PC-9 (cell line): ENCODE measurements at regions not wholly inside any gene's neighbourhood (a gene's known extent, or its start where the extent isn't known, plus 50 kb on each side); places are given as distances from the start of the nearest gene placed in this dataset.

Source experiments
- BruUV-seq: library from RNA; stranded (reverse); fragments of 400-500 nt; replicated peaks from 2 replicates; lab custom pipeline; 2021; lab: Mats Ljungman, UMichigan
- CTCF ChIA-PET: fragments of 300-600 bp; sonication (Branson Sonifier 250); formaldehyde crosslinking; loops from one replicate; lab custom pipeline; 2022; ENCODE audit warnings: antibody characterized with exemption; lab: Charles Lee
- POLR2A ChIA-PET: fragments of 300-600 bp; sonication (Branson Sonifier 250); formaldehyde crosslinking; loops from one replicate; lab custom pipeline; 2022; ENCODE audit warnings: antibody characterized with exemption; ENCODE audit not compliant: unreplicated experiment; lab: Charles Lee
- DNase-seq, 2 experiments: peaks; one replicate each; pipeline versions ENCODE4 v3.0.0 to v3.0.0-alpha.2; 2015 to 2022; ENCODE audit warnings: mixed read lengths in 1 of 2
- H2AFZ ChIP-seq: fragments of 200-600 bp; sonication (generic); 2 replicates; pipeline ENCODE4 v1.8.1; 2017; ENCODE audit warnings: antibody characterized with exemption
- H3F3A ChIP-seq: fragments of 200-600 bp; sonication (generic); 2 replicates; pipeline ENCODE4 v1.8.1; 2017; ENCODE audit warnings: antibody characterized with exemption, mild to moderate bottlenecking, low read depth; ENCODE audit not compliant: insufficient read depth
- H3K27ac ChIP-seq: fragments of 200-600 bp; sonication (generic); 2 replicates; pipeline ENCODE4 v1.6.1; 2016; ENCODE audit warnings: mixed run types
- H3K27me3 ChIP-seq: fragments of 200-600 bp; sonication (generic); 2 replicates; pipeline ENCODE4 v1.6.1; 2016; ENCODE audit warnings: low read depth, mixed run types; ENCODE audit not compliant: insufficient read depth
- H3K36me3 ChIP-seq: fragments of 200-600 bp; sonication (generic); 2 replicates; pipeline ENCODE4 v1.6.1; 2016; ENCODE audit warnings: low read depth, mixed run types
- H3K4me1 ChIP-seq: fragments of 200-600 bp; sonication (generic); replicated peaks from 2 replicates; pipeline ENCODE4 v1.6.1; 2016; ENCODE audit warnings: mixed run types; ENCODE audit not compliant: insufficient read depth
- H3K4me2 ChIP-seq: fragments of 200-600 bp; sonication (generic); 2 replicates; pipeline ENCODE4 v1.6.1; 2017; ENCODE audit warnings: mixed run types
- H3K4me3 ChIP-seq: fragments of 200-600 bp; sonication (generic); 2 replicates; pipeline ENCODE4 v1.6.1; 2016; ENCODE audit warnings: mixed run types
- H3K79me2 ChIP-seq: fragments of 200-600 bp; sonication (generic); 2 replicates; pipeline ENCODE4 v1.6.1; 2017; ENCODE audit warnings: low read depth, mixed run types
- H3K9me2 ChIP-seq: fragments of 200-600 bp; sonication (generic); 2 replicates; pipeline ENCODE4 v1.8.1; 2017; ENCODE audit warnings: mild to moderate bottlenecking; ENCODE audit not compliant: insufficient read depth
- H3K9me3 ChIP-seq: fragments of 200-600 bp; sonication (generic); 2 replicates; pipeline ENCODE4 v1.8.1; 2016; ENCODE audit warnings: low read depth; ENCODE audit not compliant: insufficient read depth
- H4K20me1 ChIP-seq: fragments of 200-600 bp; sonication (generic); 2 replicates; pipeline ENCODE4 v1.8.1; 2017; ENCODE audit not compliant: insufficient read depth
- EZH2 ChIP-seq: fragments of 200-600 bp; sonication (generic); IDR thresholded peaks from 2 replicates; pipeline ENCODE4 v1.8.0; 2017; ENCODE audit warnings: antibody characterized with exemption, low read depth
- intact Hi-C: fragments of 100-400 bp; cut with micrococcal nuclease; formaldehyde crosslinking; loops from one replicate; pipeline ENCODE4 v1.10.0; 2022; ENCODE audit not compliant: unreplicated experiment
- TF ChIP-seq, protein P1 (sequence below): fragments of 200-600 bp; sonication (generic); conservative IDR thresholded peaks from 2 replicates; pipeline ENCODE4 v1.6.1; 2017; ENCODE audit warnings: mixed run types, antibody characterized with exemption, mild to moderate bottlenecking, moderate library complexity

DNA sequence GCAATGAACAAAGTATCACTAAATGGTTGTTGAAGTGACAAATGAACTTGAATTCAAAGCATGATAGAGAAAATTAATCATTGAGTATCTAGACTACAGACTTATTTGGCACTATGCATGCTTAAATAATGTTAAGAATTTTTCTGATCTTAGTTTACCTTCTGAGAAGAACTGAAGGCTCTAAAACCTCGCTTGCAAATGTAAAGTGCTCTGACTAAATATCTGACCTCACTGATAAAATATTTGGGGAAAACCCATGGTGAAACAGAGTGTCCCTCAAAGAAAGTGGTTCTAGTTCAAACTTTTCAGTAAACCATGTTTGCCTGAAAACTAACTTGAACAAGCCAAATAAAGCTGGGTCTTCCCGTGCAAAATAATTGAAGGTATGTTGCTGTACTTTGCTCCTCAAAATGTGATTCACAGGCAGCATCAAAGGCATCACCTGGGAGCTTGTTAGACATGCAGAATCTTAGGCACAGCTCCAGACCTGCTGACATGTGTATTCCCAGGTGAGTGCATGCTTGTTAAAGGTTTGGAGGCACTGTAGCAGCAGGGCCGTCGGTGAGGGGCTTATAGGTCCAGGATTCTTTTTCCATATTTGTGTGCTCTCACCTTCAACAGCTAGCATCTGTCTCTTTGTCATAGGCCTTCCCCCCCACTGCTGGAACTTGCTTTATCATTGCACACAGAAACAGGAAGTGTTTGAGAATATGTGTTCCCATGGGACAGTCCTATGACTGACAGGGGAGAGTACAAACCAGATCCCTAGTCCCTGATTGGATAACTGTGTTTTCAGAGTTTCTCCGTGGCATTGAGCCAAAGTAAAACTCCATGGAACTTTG is 524.2 kb upstream of the LMCD1 start:
- H3K4me3 ChIP-seq = no peak overlapping the region
- H3F3A ChIP-seq = no peaks in the 10 kb centered on the region
- H2AFZ ChIP-seq = no peak overlapping the region
- no peaks in the 10 kb centered on the region for H3K27me3 ChIP-seq
- no peak overlapping the region for H3K4me2 ChIP-seq
- no peaks in the 10 kb centered on the region for H3K79me2 ChIP-seq
- H3K36me3 ChIP-seq = no peaks in the 10 kb centered on the region
- DNase-seq = no peak
- no peaks in the 10 kb centered on the region for H3K4me1 ChIP-seq
- ChIA-PET CTCF (no interaction called here), POLR2A (no interaction called here)
- BruUV-seq = no TSS peak
- TF ChIP-seq EZH2 = no peak
- TF ChIP-seq, protein P1, sequence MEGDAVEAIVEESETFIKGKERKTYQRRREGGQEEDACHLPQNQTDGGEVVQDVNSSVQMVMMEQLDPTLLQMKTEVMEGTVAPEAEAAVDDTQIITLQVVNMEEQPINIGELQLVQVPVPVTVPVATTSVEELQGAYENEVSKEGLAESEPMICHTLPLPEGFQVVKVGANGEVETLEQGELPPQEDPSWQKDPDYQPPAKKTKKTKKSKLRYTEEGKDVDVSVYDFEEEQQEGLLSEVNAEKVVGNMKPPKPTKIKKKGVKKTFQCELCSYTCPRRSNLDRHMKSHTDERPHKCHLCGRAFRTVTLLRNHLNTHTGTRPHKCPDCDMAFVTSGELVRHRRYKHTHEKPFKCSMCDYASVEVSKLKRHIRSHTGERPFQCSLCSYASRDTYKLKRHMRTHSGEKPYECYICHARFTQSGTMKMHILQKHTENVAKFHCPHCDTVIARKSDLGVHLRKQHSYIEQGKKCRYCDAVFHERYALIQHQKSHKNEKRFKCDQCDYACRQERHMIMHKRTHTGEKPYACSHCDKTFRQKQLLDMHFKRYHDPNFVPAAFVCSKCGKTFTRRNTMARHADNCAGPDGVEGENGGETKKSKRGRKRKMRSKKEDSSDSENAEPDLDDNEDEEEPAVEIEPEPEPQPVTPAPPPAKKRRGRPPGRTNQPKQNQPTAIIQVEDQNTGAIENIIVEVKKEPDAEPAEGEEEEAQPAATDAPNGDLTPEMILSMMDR = no peak
- intact Hi-C loops = no loop called here
- no peaks in the 10 kb centered on the region for H4K20me1 ChIP-seq
- no peaks in the 10 kb centered on the region for H3K9me2 ChIP-seq
- no peaks in the 10 kb centered on the region for H3K9me3 ChIP-seq
- H3K27ac ChIP-seq = no peak overlapping the region

DNA sequence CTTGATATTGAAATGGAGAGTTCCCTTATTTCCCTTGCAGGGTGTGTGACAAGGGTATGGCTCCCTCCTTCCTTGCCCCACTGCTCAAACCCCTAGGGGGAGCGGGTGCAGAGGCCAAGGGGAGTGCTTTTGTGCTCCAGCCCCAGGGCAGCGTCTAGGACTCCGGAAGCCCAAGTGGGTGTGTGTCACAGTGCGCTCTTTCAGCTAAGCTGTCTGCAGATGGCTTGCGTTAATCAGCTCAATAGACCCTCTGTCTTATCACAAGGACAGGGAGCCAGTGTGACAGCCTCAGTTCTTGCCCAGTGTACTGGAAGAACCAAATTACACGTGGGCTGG is 523.6 kb upstream of the LMCD1 start:
- H3K9me2 ChIP-seq = no peaks in the 10 kb centered on the region
- no peak overlapping the region for H3K4me2 ChIP-seq
- no peak overlapping the region for H3K4me3 ChIP-seq
- no peaks in the 10 kb centered on the region for H3K36me3 ChIP-seq
- H3K27ac ChIP-seq = no peak overlapping the region
- H3K4me1 ChIP-seq = no peaks in the 10 kb centered on the region
- intact Hi-C loops = no loop called here
- H3K9me3 ChIP-seq = no peaks in the 10 kb centered on the region
- CTCF ChIA-PET = no interaction called here
- no TSS peak for BruUV-seq
- no peaks in the 10 kb centered on the region for H3K27me3 ChIP-seq
- DNase-seq = no peak
- TF ChIP-seq EZH2 = no peak
- TF ChIP-seq, protein P1 = no peak
- POLR2A ChIA-PET = no interaction called here
- H3K79me2 ChIP-seq = no peaks in the 10 kb centered on the region
- no peaks in the 10 kb centered on the region for H4K20me1 ChIP-seq
- H3F3A ChIP-seq = no peaks in the 10 kb centered on the region
- H2AFZ ChIP-seq = no peak overlapping the region

DNA sequence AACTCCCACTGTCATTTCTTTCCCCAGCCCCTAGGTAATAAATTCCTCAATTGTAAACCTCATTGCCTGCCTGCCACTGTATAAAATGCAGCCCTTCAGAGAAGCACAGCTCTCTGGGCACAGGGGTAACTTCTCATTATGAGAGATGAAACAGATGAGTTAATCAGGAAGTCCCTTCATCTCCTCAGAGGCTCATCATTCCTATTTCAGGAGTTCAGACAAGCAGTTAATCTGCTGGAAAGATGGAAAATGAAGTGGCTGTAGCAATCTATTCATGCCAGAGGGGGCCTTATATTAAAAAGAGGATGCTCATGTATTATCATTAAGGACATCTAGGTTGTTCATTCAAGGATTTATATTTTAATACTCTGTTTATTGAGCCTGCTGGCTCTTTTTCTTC is 519.5 kb upstream of the LMCD1 start:
- Histone ChIP-seq H3K9me3 (no peaks in the 10 kb centered on the region), H3F3A (no peaks in the 10 kb centered on the region), H3K27ac (no peak overlapping the region), H3K4me1 (no peaks in the 10 kb centered on the region), H3K9me2 (no peaks in the 10 kb centered on the region), H3K4me3 (no peak overlapping the region), H3K27me3 (no peaks in the 10 kb centered on the region), H2AFZ (no peak overlapping the region), H4K20me1 (no peaks in the 10 kb centered on the region), H3K4me2 (no peak overlapping the region), H3K79me2 (no peaks in the 10 kb centered on the region), H3K36me3 (no peaks in the 10 kb centered on the region)
- intact Hi-C loops = no loop called here
- DNase-seq = no peak
- ChIA-PET POLR2A (no interaction called here), CTCF (no interaction called here)
- TF ChIP-seq EZH2 = no peak
- TF ChIP-seq, protein P1 = no peak
- no TSS peak for BruUV-seq
